ENCODE measurements at regions not wholly inside any gene's neighbourhood (a gene's known extent, or its start where the extent isn't known, plus 50 kb on each side); places are given as distances from the start of the nearest gene placed in this dataset.

DNA sequence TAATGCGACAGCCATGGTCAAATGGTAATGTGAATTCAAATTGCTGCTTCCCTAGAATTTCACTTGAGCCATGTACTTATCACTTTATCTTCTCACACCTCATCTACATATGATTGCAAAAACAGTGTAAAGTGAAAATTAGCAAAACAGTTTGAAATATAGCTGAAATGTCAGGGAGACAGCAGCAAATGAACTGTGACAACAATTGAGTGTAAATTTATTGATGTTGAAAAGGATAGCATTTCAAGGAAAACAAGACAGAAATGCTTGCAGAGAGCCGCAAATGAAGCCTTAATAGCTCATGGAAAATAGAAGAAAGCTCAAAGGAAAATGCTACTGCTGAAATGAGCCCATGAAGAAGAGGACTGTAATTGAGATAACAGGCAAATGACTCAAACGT lies 516.2 kb upstream of the POT1 start (continued):
- TF ChIP-seq, protein P1, sequence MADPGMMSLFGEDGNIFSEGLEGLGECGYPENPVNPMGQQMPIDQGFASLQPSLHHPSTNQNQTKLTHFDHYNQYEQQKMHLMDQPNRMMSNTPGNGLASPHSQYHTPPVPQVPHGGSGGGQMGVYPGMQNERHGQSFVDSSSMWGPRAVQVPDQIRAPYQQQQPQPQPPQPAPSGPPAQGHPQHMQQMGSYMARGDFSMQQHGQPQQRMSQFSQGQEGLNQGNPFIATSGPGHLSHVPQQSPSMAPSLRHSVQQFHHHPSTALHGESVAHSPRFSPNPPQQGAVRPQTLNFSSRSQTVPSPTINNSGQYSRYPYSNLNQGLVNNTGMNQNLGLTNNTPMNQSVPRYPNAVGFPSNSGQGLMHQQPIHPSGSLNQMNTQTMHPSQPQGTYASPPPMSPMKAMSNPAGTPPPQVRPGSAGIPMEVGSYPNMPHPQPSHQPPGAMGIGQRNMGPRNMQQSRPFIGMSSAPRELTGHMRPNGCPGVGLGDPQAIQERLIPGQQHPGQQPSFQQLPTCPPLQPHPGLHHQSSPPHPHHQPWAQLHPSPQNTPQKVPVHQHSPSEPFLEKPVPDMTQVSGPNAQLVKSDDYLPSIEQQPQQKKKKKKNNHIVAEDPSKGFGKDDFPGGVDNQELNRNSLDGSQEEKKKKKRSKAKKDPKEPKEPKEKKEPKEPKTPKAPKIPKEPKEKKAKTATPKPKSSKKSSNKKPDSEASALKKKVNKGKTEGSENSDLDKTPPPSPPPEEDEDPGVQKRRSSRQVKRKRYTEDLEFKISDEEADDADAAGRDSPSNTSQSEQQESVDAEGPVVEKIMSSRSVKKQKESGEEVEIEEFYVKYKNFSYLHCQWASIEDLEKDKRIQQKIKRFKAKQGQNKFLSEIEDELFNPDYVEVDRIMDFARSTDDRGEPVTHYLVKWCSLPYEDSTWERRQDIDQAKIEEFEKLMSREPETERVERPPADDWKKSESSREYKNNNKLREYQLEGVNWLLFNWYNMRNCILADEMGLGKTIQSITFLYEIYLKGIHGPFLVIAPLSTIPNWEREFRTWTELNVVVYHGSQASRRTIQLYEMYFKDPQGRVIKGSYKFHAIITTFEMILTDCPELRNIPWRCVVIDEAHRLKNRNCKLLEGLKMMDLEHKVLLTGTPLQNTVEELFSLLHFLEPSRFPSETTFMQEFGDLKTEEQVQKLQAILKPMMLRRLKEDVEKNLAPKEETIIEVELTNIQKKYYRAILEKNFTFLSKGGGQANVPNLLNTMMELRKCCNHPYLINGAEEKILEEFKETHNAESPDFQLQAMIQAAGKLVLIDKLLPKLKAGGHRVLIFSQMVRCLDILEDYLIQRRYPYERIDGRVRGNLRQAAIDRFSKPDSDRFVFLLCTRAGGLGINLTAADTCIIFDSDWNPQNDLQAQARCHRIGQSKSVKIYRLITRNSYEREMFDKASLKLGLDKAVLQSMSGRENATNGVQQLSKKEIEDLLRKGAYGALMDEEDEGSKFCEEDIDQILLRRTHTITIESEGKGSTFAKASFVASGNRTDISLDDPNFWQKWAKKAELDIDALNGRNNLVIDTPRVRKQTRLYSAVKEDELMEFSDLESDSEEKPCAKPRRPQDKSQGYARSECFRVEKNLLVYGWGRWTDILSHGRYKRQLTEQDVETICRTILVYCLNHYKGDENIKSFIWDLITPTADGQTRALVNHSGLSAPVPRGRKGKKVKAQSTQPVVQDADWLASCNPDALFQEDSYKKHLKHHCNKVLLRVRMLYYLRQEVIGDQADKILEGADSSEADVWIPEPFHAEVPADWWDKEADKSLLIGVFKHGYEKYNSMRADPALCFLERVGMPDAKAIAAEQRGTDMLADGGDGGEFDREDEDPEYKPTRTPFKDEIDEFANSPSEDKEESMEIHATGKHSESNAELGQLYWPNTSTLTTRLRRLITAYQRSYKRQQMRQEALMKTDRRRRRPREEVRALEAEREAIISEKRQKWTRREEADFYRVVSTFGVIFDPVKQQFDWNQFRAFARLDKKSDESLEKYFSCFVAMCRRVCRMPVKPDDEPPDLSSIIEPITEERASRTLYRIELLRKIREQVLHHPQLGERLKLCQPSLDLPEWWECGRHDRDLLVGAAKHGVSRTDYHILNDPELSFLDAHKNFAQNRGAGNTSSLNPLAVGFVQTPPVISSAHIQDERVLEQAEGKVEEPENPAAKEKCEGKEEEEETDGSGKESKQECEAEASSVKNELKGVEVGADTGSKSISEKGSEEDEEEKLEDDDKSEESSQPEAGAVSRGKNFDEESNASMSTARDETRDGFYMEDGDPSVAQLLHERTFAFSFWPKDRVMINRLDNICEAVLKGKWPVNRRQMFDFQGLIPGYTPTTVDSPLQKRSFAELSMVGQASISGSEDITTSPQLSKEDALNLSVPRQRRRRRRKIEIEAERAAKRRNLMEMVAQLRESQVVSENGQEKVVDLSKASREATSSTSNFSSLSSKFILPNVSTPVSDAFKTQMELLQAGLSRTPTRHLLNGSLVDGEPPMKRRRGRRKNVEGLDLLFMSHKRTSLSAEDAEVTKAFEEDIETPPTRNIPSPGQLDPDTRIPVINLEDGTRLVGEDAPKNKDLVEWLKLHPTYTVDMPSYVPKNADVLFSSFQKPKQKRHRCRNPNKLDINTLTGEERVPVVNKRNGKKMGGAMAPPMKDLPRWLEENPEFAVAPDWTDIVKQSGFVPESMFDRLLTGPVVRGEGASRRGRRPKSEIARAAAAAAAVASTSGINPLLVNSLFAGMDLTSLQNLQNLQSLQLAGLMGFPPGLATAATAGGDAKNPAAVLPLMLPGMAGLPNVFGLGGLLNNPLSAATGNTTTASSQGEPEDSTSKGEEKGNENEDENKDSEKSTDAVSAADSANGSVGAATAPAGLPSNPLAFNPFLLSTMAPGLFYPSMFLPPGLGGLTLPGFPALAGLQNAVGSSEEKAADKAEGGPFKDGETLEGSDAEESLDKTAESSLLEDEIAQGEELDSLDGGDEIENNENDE (IDR thresholded peaks at IDR 0.05; ENCODE audit: low read depth, low read length): no peak
- no peak for TF ChIP-seq IFI16 (CRISPR knock-in tag; IDR thresholded peaks at IDR 0.05)
